K562 (cell line): ENCODE measurements at regions not wholly inside any gene's neighbourhood (a gene's known extent, or its start where the extent isn't known, plus 50 kb on each side); places are given as distances from the start of the nearest gene placed in this dataset.

Experiments
- ATF4 ChIP-seq: fragments of 450-650 bp; formaldehyde crosslinking; IDR thresholded peaks from 2 replicates; pipeline ENCODE4 v1.4.0; 2022; ENCODE audit warnings: mild to moderate bottlenecking, moderate library complexity
- DEAF1 ChIP-seq: fragments of 450-650 bp; formaldehyde crosslinking; IDR thresholded peaks from 2 replicates; pipeline ENCODE4 v1.4.0; 2020; ENCODE audit warnings: mild to moderate bottlenecking, moderate library complexity
- ELF4 ChIP-seq: fragments of 450-650 bp; formaldehyde crosslinking; IDR thresholded peaks from 2 replicates; pipeline ENCODE4 v1.4.0; 2022; ENCODE audit warnings: missing genetic modification characterization
- FOXP1 ChIP-seq: sonication (generic); formaldehyde crosslinking; IDR thresholded peaks from 2 replicates; pipeline ENCODE4 v1.8.0; 2022; ENCODE audit warnings: mild to moderate bottlenecking, missing genetic modification reagents
- HES1 ChIP-seq: fragments of 450-650 bp; IDR thresholded peaks from 2 replicates; pipeline ENCODE4 v1.6.1; 2016; ENCODE audit warnings: low read depth, mild to moderate bottlenecking, moderate library complexity
- KLF6 ChIP-seq: fragments of 250-450 bp; sonication (Bioruptor Pico); IDR thresholded peaks from 2 replicates; pipeline ENCODE4 v1.4.0; 2020; ENCODE audit warnings: mild to moderate bottlenecking, moderate library complexity, borderline replicate concordance
- MTA2 ChIP-seq: fragments of 450-650 bp; IDR thresholded peaks from 2 replicates; pipeline ENCODE4 v1.6.1; 2016; ENCODE audit warnings: low read depth
- MTF1 ChIP-seq: fragments of 250-450 bp; sonication (Bioruptor Pico); IDR thresholded peaks from 2 replicates; pipeline ENCODE4 v1.9.0; 2021; ENCODE audit warnings: moderate library complexity, mild to moderate bottlenecking, inconsistent platforms, borderline replicate concordance
- PURB ChIP-seq: sonication (generic); formaldehyde crosslinking; IDR thresholded peaks from 2 replicates; pipeline ENCODE4 v1.9.0; 2021; ENCODE audit warnings: low read depth, mild to moderate bottlenecking, missing genetic modification reagents
- RAD21 ChIP-seq, 2 experiments: fragments of 250-450 bp in 1 of 2; fragments of 450-650 bp in 1 of 2; sonication (Bioruptor Pico) in 1 of 2; formaldehyde crosslinking in 1 of 2; IDR thresholded peaks in 1 of 2; conservative IDR thresholded peaks in 1 of 2; 2 replicates each; pipeline versions ENCODE4 v1.4.0 to v1.8.0; 2020 to 2022; ENCODE audit warnings: mild to moderate bottlenecking in 2 of 2, moderate library complexity in 1 of 2
- RBM34 ChIP-seq: fragments of 200-400 bp; formaldehyde crosslinking; IDR thresholded peaks from 2 replicates; pipeline ENCODE4 v1.6.1; 2018; ENCODE audit warnings: low read length, borderline replicate concordance; ENCODE audit not compliant: insufficient read depth
- SMARCB1 ChIP-seq: IDR thresholded peaks from 2 replicates; pipeline ENCODE4 v1.6.1; 2011; ENCODE audit warnings: improper control_type of control experiment, low read depth; ENCODE audit not compliant: insufficient read length
- SMC3 ChIP-seq: conservative IDR thresholded peaks from 2 replicates; pipeline ENCODE4 v1.6.1; 2011; ENCODE audit warnings: low read depth, low read length, improper control_type of control experiment; ENCODE audit not compliant: insufficient read depth
- ZFP1 ChIP-seq: fragments of 450-650 bp; formaldehyde crosslinking; IDR thresholded peaks from 2 replicates; pipeline ENCODE4 v1.4.0; 2020; ENCODE audit warnings: mild to moderate bottlenecking, mixed read lengths
- ZNF121 ChIP-seq: sonication (generic); formaldehyde crosslinking; conservative IDR thresholded peaks from 2 replicates; pipeline ENCODE4 v1.8.0; 2022; ENCODE audit warnings: missing genetic modification reagents
- TF ChIP-seq, protein P1 (sequence below), 2 experiments: fragments of 450-650 bp; formaldehyde crosslinking in 1 of 2; IDR thresholded peaks; 2 replicates each; pipeline versions ENCODE4 v1.4.0 to v1.6.1; 2014 to 2020; ENCODE audit warnings: mild to moderate bottlenecking in 2 of 2, borderline replicate concordance in 1 of 2, low read depth in 1 of 2

GRCh38 chr4:71270901-71271300 lies 67.9 kb upstream of the SLC4A4 start (continued):
- TF ChIP-seq, protein P1, sequence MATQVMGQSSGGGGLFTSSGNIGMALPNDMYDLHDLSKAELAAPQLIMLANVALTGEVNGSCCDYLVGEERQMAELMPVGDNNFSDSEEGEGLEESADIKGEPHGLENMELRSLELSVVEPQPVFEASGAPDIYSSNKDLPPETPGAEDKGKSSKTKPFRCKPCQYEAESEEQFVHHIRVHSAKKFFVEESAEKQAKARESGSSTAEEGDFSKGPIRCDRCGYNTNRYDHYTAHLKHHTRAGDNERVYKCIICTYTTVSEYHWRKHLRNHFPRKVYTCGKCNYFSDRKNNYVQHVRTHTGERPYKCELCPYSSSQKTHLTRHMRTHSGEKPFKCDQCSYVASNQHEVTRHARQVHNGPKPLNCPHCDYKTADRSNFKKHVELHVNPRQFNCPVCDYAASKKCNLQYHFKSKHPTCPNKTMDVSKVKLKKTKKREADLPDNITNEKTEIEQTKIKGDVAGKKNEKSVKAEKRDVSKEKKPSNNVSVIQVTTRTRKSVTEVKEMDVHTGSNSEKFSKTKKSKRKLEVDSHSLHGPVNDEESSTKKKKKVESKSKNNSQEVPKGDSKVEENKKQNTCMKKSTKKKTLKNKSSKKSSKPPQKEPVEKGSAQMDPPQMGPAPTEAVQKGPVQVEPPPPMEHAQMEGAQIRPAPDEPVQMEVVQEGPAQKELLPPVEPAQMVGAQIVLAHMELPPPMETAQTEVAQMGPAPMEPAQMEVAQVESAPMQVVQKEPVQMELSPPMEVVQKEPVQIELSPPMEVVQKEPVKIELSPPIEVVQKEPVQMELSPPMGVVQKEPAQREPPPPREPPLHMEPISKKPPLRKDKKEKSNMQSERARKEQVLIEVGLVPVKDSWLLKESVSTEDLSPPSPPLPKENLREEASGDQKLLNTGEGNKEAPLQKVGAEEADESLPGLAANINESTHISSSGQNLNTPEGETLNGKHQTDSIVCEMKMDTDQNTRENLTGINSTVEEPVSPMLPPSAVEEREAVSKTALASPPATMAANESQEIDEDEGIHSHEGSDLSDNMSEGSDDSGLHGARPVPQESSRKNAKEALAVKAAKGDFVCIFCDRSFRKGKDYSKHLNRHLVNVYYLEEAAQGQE (IDR thresholded peaks at IDR 0.05; ENCODE audit: borderline replicate concordance) = peak; percentile 65
- TF ChIP-seq, protein P1 (CRISPR knock-in tag; IDR thresholded peaks at IDR 0.05; ENCODE audit: low read depth) = no peak
- TF ChIP-seq PURB (CRISPR knock-in tag) = no peak
- no peak for TF ChIP-seq ZNF121 (CRISPR knock-in tag)
- TF ChIP-seq HES1 = no peak
- 0 out of 2 replicates have a peak, but pooled peaks have one; percentile 28 for TF ChIP-seq SMC3
- TF ChIP-seq KLF6 (CRISPR knock-in tag) = no peak
- no peak for TF ChIP-seq MTA2
- no peak for TF ChIP-seq RBM34
- TF ChIP-seq MTF1 (CRISPR knock-in tag) = no peak
- no peak for TF ChIP-seq ZFP1
- TF ChIP-seq ATF4 (CRISPR knock-in tag) = no peak
- no peak for TF ChIP-seq ELF4 (CRISPR knock-in tag)
- TF ChIP-seq RAD21 (CRISPR knock-in tag; conservative IDR thresholded peaks at IDR 0.05 in 1 of 2, IDR thresholded peaks at IDR 0.05 in 1 of 2) = peak; percentile 65 to 70
- no peak for TF ChIP-seq FOXP1 (CRISPR knock-in tag)
- peak; percentile 45; the same call in 1 of the 2 replicates for TF ChIP-seq DEAF1 (CRISPR knock-in tag)
- TF ChIP-seq SMARCB1 = no peak
